ENCODE measurements at regions not wholly inside any gene's neighbourhood (a gene's known extent, or its start where the extent isn't known, plus 50 kb on each side); places are given as distances from the start of the nearest gene placed in this dataset.

GRCh38 chr4:62940229-62940628 lies 1469.0 kb downstream of the TECRL start:
- no peak for DNase-seq (ENCODE audit: insufficient read length, low spot score)
- no peak for FAIRE-seq

GRCh38 chr4:62930884-62931283 lies 1478.4 kb downstream of the TECRL start:
- TF ChIP-seq PAX5 (IDR thresholded peaks at IDR 0.05; ENCODE audit: insufficient read depth, low read length, severe bottlenecking): no peak
- TF ChIP-seq SPI1 (IDR thresholded peaks at IDR 0.05; ENCODE audit: low read depth, low read length): no peak
- TF ChIP-seq POLR2AphosphoS5 (IDR thresholded peaks at IDR 0.05; ENCODE audit: low read depth, low read length): no peak
- TF ChIP-seq TAF1 (IDR thresholded peaks at IDR 0.05; ENCODE audit: low read depth, low read length): no peak
- no peak for TF ChIP-seq POLR2A (IDR thresholded peaks at IDR 0.05; ENCODE audit: low read depth, low read length)
- no peak for TF ChIP-seq POU2F2 (IDR thresholded peaks at IDR 0.05; ENCODE audit: low read depth, low read length)
- FAIRE-seq: no peak
- no peak for DNase-seq (ENCODE audit: insufficient read length, low spot score)

More at GRCh38 chr4:62940229-62940628, 1469.0 kb downstream of the TECRL start:
- TF ChIP-seq POLR2A (IDR thresholded peaks at IDR 0.05; ENCODE audit: low read depth, low read length): no peak
- no peak for TF ChIP-seq POLR2AphosphoS5 (IDR thresholded peaks at IDR 0.05; ENCODE audit: low read depth, low read length)
- TF ChIP-seq POU2F2 (IDR thresholded peaks at IDR 0.05; ENCODE audit: low read depth, low read length): no peak
- TF ChIP-seq SPI1 (IDR thresholded peaks at IDR 0.05; ENCODE audit: low read depth, low read length): no peak
- TF ChIP-seq TAF1 (IDR thresholded peaks at IDR 0.05; ENCODE audit: low read depth, low read length): no peak
- TF ChIP-seq PAX5 (IDR thresholded peaks at IDR 0.05; ENCODE audit: insufficient read depth, low read length, severe bottlenecking): no peak

GRCh38 chr4:62928483-62928882 lies 1480.8 kb downstream of the TECRL start:
- no peak for TF ChIP-seq PAX5 (IDR thresholded peaks at IDR 0.05; ENCODE audit: insufficient read depth, low read length, severe bottlenecking)
- TF ChIP-seq POLR2A (IDR thresholded peaks at IDR 0.05; ENCODE audit: low read depth, low read length): no peak
- no peak for TF ChIP-seq SPI1 (IDR thresholded peaks at IDR 0.05; ENCODE audit: low read depth, low read length)
- no peak for TF ChIP-seq TAF1 (IDR thresholded peaks at IDR 0.05; ENCODE audit: low read depth, low read length)
- no peak for TF ChIP-seq POU2F2 (IDR thresholded peaks at IDR 0.05; ENCODE audit: low read depth, low read length)
- no peak for TF ChIP-seq POLR2AphosphoS5 (IDR thresholded peaks at IDR 0.05; ENCODE audit: low read depth, low read length)
- no peak for FAIRE-seq
- DNase-seq (ENCODE audit: insufficient read length, low spot score): no peak

- TF ChIP-seq TAF1 (IDR thresholded peaks at IDR 0.05; ENCODE audit: low read depth, low read length) (no peak), POU2F2 (IDR thresholded peaks at IDR 0.05; ENCODE audit: low read depth, low read length) (no peak), SPI1 (IDR thresholded peaks at IDR 0.05; ENCODE audit: low read depth, low read length) (no peak)
- no peak for FAIRE-seq
- DNase-seq (ENCODE audit: insufficient read length, low spot score): no peak
Observed at GRCh38 chr4:62927574-62927973, 1481.7 kb downstream of the TECRL start.

GRCh38 chr4:62923783-62924182 lies 1485.5 kb downstream of the TECRL start:
- TF ChIP-seq POU2F2 (IDR thresholded peaks at IDR 0.05; ENCODE audit: low read depth, low read length): no peak
- no peak for TF ChIP-seq SPI1 (IDR thresholded peaks at IDR 0.05; ENCODE audit: low read depth, low read length)
- no peak for TF ChIP-seq TAF1 (IDR thresholded peaks at IDR 0.05; ENCODE audit: low read depth, low read length)
- TF ChIP-seq POLR2A (IDR thresholded peaks at IDR 0.05; ENCODE audit: low read depth, low read length): no peak
- DNase-seq (ENCODE audit: insufficient read length, low spot score) (no peak), FAIRE-seq (no peak)

GRCh38 chr4:62917649-62918048 lies 1491.6 kb downstream of the TECRL start:
- no peak for TF ChIP-seq PAX5 (IDR thresholded peaks at IDR 0.05; ENCODE audit: insufficient read depth, low read length, severe bottlenecking)
- no peak for TF ChIP-seq POLR2A (IDR thresholded peaks at IDR 0.05; ENCODE audit: low read depth, low read length)
- TF ChIP-seq POLR2AphosphoS5 (IDR thresholded peaks at IDR 0.05; ENCODE audit: low read depth, low read length): no peak
- TF ChIP-seq SPI1 (IDR thresholded peaks at IDR 0.05; ENCODE audit: low read depth, low read length): no peak
- TF ChIP-seq POU2F2 (IDR thresholded peaks at IDR 0.05; ENCODE audit: low read depth, low read length): no peak
- no peak for TF ChIP-seq TAF1 (IDR thresholded peaks at IDR 0.05; ENCODE audit: low read depth, low read length)
- no peak for FAIRE-seq
- no peak for DNase-seq (ENCODE audit: insufficient read length, low spot score)

GRCh38 chr4:62914758-62915157 lies 1494.5 kb downstream of the TECRL start:
- FAIRE-seq: no peak
- no peak for DNase-seq (ENCODE audit: insufficient read length, low spot score)
- TF ChIP-seq POLR2AphosphoS5 (IDR thresholded peaks at IDR 0.05; ENCODE audit: low read depth, low read length) (no peak), POLR2A (IDR thresholded peaks at IDR 0.05; ENCODE audit: low read depth, low read length) (no peak), TAF1 (IDR thresholded peaks at IDR 0.05; ENCODE audit: low read depth, low read length) (no peak), PAX5 (IDR thresholded peaks at IDR 0.05; ENCODE audit: insufficient read depth, low read length, severe bottlenecking) (no peak), POU2F2 (IDR thresholded peaks at IDR 0.05; ENCODE audit: low read depth, low read length) (no peak), SPI1 (IDR thresholded peaks at IDR 0.05; ENCODE audit: low read depth, low read length) (no peak)

GRCh38 chr4:62913065-62913464 lies 1496.2 kb downstream of the TECRL start:
- no peak for TF ChIP-seq TAF1 (IDR thresholded peaks at IDR 0.05; ENCODE audit: low read depth, low read length)
- DNase-seq (ENCODE audit: insufficient read length, low spot score): no peak
- no peak for FAIRE-seq

- no peak for FAIRE-seq
- TF ChIP-seq POU2F2 (IDR thresholded peaks at IDR 0.05; ENCODE audit: low read depth, low read length) (no peak), PAX5 (IDR thresholded peaks at IDR 0.05; ENCODE audit: insufficient read depth, low read length, severe bottlenecking) (no peak), SPI1 (IDR thresholded peaks at IDR 0.05; ENCODE audit: low read depth, low read length) (no peak)
- DNase-seq (ENCODE audit: insufficient read length, low spot score): no peak
Observed at GRCh38 chr4:62912531-62912930, 1496.7 kb downstream of the TECRL start.

- no peak for FAIRE-seq
- DNase-seq (ENCODE audit: insufficient read length, low spot score): no peak
- TF ChIP-seq TAF1 (IDR thresholded peaks at IDR 0.05; ENCODE audit: low read depth, low read length) (no peak), POLR2AphosphoS5 (IDR thresholded peaks at IDR 0.05; ENCODE audit: low read depth, low read length) (no peak), SPI1 (IDR thresholded peaks at IDR 0.05; ENCODE audit: low read depth, low read length) (no peak), PAX5 (IDR thresholded peaks at IDR 0.05; ENCODE audit: insufficient read depth, low read length, severe bottlenecking) (no peak), POLR2A (IDR thresholded peaks at IDR 0.05; ENCODE audit: low read depth, low read length) (no peak), POU2F2 (IDR thresholded peaks at IDR 0.05; ENCODE audit: low read depth, low read length) (no peak)
Observed at GRCh38 chr4:62909238-62909637, 1500.0 kb downstream of the TECRL start.

GRCh38 chr4:62901101-62901500 lies 1508.1 kb downstream of the TECRL start:
- no peak for DNase-seq (ENCODE audit: insufficient read length, low spot score)
- TF ChIP-seq SPI1 (IDR thresholded peaks at IDR 0.05; ENCODE audit: low read depth, low read length): no peak
- no peak for TF ChIP-seq TAF1 (IDR thresholded peaks at IDR 0.05; ENCODE audit: low read depth, low read length)
- TF ChIP-seq POU2F2 (IDR thresholded peaks at IDR 0.05; ENCODE audit: low read depth, low read length): no peak
- TF ChIP-seq PAX5 (IDR thresholded peaks at IDR 0.05; ENCODE audit: insufficient read depth, low read length, severe bottlenecking): no peak
- TF ChIP-seq POLR2AphosphoS5 (IDR thresholded peaks at IDR 0.05; ENCODE audit: low read depth, low read length): no peak
- no peak for TF ChIP-seq POLR2A (IDR thresholded peaks at IDR 0.05; ENCODE audit: low read depth, low read length)
- FAIRE-seq: no peak
